Fibroblast of pulmonary artery (primary cell): ENCODE measurements at regions not wholly inside any gene's neighbourhood (a gene's known extent, or its start where the extent isn't known, plus 50 kb on each side); places are given as distances from the start of the nearest gene placed in this dataset.

Experiments used
- DNase-seq: peaks from one replicate; pipeline ENCODE4 v3.0.0-alpha.2; 2010; ENCODE audit warnings: low read depth
- H3K4me3 ChIP-seq: replicated peaks from 2 replicates; pipeline ENCODE4 v1.5.1; 2011; ENCODE audit warnings: low read depth, mild to moderate bottlenecking, control low read depth, low read length, moderate library complexity
- CTCF ChIP-seq: IDR thresholded peaks from 2 replicates; pipeline ENCODE4 v1.5.1; 2011; ENCODE audit warnings: mild to moderate bottlenecking, control low read depth, low read length, inconsistent platforms; ENCODE audit errors: missing control alignments

DNA sequence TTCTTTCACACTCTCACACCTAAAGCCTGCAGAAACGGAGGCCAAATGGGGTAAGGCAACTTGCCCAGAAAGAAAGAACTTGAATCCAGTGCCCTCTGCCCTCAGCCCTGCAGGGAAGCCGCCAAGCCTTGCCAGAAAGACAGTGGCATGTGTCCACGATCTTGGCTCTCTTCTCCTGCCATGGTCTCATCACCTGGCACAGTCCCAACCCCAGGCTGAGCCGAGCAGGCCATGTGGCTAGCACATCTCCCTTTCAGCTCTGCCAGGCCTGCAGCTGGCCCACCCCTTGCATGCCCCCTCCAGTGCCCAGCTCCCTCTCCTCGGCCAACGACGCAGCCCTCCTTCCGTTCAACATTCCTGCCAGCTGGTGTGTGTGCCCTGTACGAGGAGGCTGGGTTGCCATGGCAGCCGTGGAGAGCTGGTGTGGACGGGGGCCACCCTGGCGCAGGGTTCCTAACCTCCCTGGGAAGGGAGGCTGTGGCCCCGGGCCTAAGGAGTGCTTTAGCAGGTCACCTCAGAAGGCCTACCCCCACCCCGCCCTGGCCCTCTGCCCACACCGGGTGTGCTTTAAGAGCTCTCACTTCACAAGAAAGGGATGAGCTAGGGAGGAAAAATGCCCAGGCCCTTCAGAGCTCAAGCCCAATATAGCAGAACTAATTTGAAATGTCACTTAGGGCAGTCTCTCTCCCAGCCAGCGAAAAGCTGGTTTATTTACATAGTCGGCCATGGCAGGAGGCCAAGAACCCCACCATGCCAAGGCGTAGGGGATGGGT is 73.0 kb upstream of the PJA1 start:
- H3K4me3 ChIP-seq: no peak overlapping the region
- DNase-seq: no peak
- no peak for TF ChIP-seq CTCF

DNA sequence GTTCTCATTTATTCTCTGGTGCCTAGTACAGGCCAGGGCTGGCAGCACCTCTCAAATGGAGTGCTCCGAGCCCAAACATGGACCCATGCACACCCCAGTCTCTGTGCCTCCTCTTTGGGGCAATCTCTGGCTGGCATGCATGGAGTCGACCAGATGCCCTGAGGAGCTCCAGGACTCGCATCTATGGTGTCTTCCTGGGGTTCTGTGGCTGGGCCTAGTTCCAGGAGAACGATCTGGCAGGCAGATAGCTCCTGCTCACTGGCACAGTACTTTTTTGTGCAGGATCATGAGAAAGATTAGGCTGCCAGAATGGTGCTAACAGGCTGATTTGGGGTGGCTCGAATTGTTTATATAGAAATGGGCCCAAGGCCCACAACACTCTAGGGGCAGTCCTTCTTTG is 72.0 kb upstream of the PJA1 start:
- no peak for DNase-seq

GRCh38 chrX:69236641-69237040 is 71.4 kb upstream of the PJA1 start:
- TF ChIP-seq CTCF: no peak
- no peak overlapping the region for H3K4me3 ChIP-seq
- no peak for DNase-seq

More for the DNA sequence above, 72.0 kb upstream of the PJA1 start:
- no peak for TF ChIP-seq CTCF
- no peak overlapping the region for H3K4me3 ChIP-seq

DNA sequence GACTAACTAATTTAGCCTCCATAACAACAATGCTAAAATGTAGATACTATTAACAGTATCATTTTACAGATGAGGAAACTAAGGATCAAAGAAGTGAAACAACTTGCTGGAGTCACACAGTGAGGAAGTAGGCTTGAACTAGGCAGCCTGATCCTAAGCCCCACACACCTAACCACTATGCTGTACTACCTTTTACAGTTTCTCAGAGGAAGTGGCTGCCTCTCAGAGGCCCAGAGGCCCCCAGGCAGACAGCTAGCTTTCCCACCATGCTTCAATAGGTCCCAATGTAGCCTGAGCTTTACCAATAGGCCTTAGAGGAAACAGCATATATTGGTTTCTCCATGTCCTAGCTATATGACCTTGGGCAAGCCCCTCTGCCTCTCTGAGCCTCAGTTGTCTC is 69.4 kb upstream of the PJA1 start:
- H3K4me3 ChIP-seq: no peak overlapping the region
- no peak for TF ChIP-seq CTCF
- no peak for DNase-seq

GRCh38 chrX:69232945-69233344 is 67.7 kb upstream of the PJA1 start:
- DNase-seq: no peak
- no peak overlapping the region for H3K4me3 ChIP-seq
- TF ChIP-seq CTCF: no peak

GRCh38 chrX:69231903-69232302 is 66.7 kb upstream of the PJA1 start:
- no peak for TF ChIP-seq CTCF
- H3K4me3 ChIP-seq: no peak overlapping the region
- DNase-seq: no peak

- no peak overlapping the region for H3K4me3 ChIP-seq
- peak; percentile 67 for DNase-seq
- TF ChIP-seq CTCF: no peak
Measured at GRCh38 chrX:69229436-69229835, 64.2 kb upstream of the PJA1 start.
